ENCODE measurements at regions not wholly inside any gene's neighbourhood (a gene's known extent, or its start where the extent isn't known, plus 50 kb on each side); places are given as distances from the start of the nearest gene placed in this dataset.
A peak's percentile ranks its signal among the peaks of the same experiment; 100 is the strongest.

GRCh38 chr7:91551377-91552175 lies 287.3 kb downstream of the FZD1 start:
- Histone ChIP-seq H3K36me3 (ENCODE audit: control insufficient read depth, insufficient read depth, low read length) (no peaks in the 10 kb centered on the region), H3K4me3 (ENCODE audit: low read depth, low read length) (no peak overlapping the region), H3K27me3 (ENCODE audit: control insufficient read depth, insufficient read depth, low read length) (no peaks in the 10 kb centered on the region)
- DNase-seq (ENCODE audit: low read depth), result peak; percentile 71
- no peak for FAIRE-seq
- no peak for TF ChIP-seq CTCF (IDR thresholded peaks at IDR 0.05; ENCODE audit: insufficient read depth, low read length, severe bottlenecking)

DNA sequence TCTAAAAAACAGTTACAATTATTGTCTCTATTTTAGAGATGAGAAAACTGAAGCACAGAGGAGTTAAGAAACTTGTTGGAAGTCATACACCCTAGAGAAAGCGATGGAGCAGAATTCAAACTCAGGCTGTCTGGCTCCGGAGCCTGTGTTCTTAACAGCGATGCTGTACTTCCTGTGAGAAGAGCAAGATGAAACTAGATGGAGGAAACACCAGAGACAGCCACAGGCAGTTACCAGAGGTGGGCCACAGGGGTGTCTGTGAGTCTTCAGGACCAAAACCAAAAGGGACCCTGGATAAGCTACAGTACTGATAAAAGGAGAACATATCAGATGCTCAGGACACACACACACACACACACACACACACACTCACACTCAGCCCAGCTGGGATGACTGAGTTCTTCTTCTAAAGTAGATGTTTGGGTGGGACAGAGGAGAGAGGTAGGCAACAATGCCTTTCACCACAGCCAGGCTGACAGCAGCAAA lies 289.2 kb downstream of the FZD1 start:
- FAIRE-seq (no peak), DNase-seq (ENCODE audit: low read depth) (no peak)
- Histone ChIP-seq H3K4me3 (ENCODE audit: low read depth, low read length) (no peak overlapping the region), H3K36me3 (ENCODE audit: control insufficient read depth, insufficient read depth, low read length) (no peaks in the 10 kb centered on the region), H3K27me3 (ENCODE audit: control insufficient read depth, insufficient read depth, low read length) (no peaks in the 10 kb centered on the region)
- no peak for TF ChIP-seq CTCF (IDR thresholded peaks at IDR 0.05; ENCODE audit: insufficient read depth, low read length, severe bottlenecking)

GRCh38 chr7:91554883-91555282 lies 290.6 kb downstream of the FZD1 start:
- no peaks in the 10 kb centered on the region for H3K36me3 ChIP-seq (ENCODE audit: control insufficient read depth, insufficient read depth, low read length)
- no peaks in the 10 kb centered on the region for H3K27me3 ChIP-seq (ENCODE audit: control insufficient read depth, insufficient read depth, low read length)
- DNase-seq (ENCODE audit: low read depth) (no peak), FAIRE-seq (no peak)
- H3K4me3 ChIP-seq (ENCODE audit: low read depth, low read length), result no peak overlapping the region
- TF ChIP-seq CTCF (IDR thresholded peaks at IDR 0.05; ENCODE audit: insufficient read depth, low read length, severe bottlenecking), result no peak

DNA sequence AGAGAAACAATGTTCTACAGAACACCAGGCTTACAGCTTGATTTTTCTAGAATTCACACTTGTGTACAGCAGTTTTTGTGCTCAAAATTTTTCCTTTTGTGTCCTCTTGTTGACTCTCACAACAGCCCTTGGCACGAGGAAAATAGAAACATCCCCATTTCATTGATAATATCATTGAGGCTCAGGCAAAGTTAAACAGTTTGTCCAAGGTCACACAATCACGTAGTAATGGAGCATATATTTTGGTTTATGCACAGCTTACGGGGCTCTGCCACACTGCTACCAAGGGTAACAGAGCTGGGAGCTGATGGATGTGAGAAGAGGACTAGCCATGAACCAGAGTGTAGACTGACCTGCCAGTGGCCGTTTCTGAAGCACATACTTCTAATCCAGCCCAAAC lies 292.0 kb downstream of the FZD1 start:
- Histone ChIP-seq H3K36me3 (ENCODE audit: control insufficient read depth, insufficient read depth, low read length) (no peaks in the 10 kb centered on the region), H3K27me3 (ENCODE audit: control insufficient read depth, insufficient read depth, low read length) (no peaks in the 10 kb centered on the region), H3K4me3 (ENCODE audit: low read depth, low read length) (no peak overlapping the region)
- DNase-seq (ENCODE audit: low read depth), result no peak
- no peak for TF ChIP-seq CTCF (IDR thresholded peaks at IDR 0.05; ENCODE audit: insufficient read depth, low read length, severe bottlenecking)
- no peak for FAIRE-seq

DNA sequence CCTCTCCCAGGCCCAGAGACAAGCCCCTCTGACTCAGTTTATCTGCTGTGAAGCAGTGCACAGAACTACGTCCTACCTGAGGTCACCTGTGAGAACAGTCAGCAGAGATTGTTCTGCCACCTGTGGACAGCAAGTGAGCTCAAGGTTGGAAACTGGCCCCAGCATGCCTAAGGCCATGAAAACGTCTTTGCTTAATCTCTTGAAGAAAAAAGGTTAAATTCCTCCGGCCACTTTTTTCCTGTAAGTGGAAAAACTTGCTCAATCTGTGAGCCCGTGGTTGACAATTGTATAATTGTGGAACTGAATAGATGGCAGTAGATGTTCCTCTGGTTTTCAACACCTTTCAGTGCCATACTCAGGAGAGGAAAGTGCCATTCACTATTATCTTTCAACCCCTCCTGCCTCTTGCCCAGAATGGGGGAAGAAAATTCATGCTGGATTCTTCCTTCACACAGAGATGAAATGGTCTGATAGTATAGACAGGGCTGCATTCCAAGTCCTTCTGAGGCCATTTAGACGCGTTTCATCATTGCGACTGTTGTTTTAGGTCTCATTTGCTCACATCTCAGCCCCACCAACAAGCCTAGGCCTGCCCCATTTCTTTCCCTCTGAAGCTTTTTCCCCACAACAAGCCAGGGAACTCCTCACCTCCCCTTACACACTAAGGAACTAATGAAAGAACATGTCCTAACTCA lies 292.9 kb downstream of the FZD1 start:
- FAIRE-seq, result no peak
- Histone ChIP-seq H3K4me3 (ENCODE audit: low read depth, low read length) (no peak overlapping the region), H3K27me3 (ENCODE audit: control insufficient read depth, insufficient read depth, low read length) (no peaks in the 10 kb centered on the region), H3K36me3 (ENCODE audit: control insufficient read depth, insufficient read depth, low read length) (no peaks in the 10 kb centered on the region)
- TF ChIP-seq CTCF (IDR thresholded peaks at IDR 0.05; ENCODE audit: insufficient read depth, low read length, severe bottlenecking), result no peak
- DNase-seq (ENCODE audit: low read depth), result peak; percentile 90
